GM12865 (cell line): ENCODE measurements at regions not wholly inside any gene's neighbourhood (a gene's known extent, or its start where the extent isn't known, plus 50 kb on each side); places are given as distances from the start of the nearest gene placed in this dataset.

Experiments
- DNase-seq: peaks from one replicate; pipeline ENCODE4 v3.0.0; 2010; ENCODE audit warnings: low read depth
- H3K4me3 ChIP-seq: 2 replicates; pipeline ENCODE4 v1.5.1; 2011; ENCODE audit warnings: mild to moderate bottlenecking, low read depth, low read length, control low read depth
- TF ChIP-seq, protein P1 (sequence below): IDR thresholded peaks from 2 replicates; pipeline ENCODE4 v1.5.1; 2011; ENCODE audit warnings: low read length, control low read depth, low read depth, inconsistent platforms; ENCODE audit not compliant: insufficient read depth; ENCODE audit errors: missing control alignments

DNA sequence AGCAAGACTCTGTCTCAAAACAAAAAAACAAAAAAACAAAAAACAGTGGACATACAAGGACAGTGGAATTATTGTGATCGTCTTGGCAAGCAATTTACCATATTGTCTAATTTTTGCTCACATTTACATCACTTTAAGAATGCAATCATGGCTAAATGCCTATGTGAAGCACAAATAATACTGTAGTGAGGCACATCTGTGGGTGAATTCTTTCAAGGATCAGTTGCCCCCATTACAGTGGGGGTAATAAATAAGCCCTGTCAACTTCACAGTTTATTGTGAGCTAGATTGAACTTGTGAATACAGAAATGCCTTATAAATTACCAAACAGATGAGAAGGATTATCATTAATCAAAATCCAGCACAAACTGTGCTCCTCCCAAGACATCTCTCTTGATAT, 150.2 kb upstream of the PAPPA start:
- TF ChIP-seq, protein P1, sequence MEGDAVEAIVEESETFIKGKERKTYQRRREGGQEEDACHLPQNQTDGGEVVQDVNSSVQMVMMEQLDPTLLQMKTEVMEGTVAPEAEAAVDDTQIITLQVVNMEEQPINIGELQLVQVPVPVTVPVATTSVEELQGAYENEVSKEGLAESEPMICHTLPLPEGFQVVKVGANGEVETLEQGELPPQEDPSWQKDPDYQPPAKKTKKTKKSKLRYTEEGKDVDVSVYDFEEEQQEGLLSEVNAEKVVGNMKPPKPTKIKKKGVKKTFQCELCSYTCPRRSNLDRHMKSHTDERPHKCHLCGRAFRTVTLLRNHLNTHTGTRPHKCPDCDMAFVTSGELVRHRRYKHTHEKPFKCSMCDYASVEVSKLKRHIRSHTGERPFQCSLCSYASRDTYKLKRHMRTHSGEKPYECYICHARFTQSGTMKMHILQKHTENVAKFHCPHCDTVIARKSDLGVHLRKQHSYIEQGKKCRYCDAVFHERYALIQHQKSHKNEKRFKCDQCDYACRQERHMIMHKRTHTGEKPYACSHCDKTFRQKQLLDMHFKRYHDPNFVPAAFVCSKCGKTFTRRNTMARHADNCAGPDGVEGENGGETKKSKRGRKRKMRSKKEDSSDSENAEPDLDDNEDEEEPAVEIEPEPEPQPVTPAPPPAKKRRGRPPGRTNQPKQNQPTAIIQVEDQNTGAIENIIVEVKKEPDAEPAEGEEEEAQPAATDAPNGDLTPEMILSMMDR, result no peak
- H3K4me3 ChIP-seq, result no peak overlapping the region
- DNase-seq, result no peak

DNA sequence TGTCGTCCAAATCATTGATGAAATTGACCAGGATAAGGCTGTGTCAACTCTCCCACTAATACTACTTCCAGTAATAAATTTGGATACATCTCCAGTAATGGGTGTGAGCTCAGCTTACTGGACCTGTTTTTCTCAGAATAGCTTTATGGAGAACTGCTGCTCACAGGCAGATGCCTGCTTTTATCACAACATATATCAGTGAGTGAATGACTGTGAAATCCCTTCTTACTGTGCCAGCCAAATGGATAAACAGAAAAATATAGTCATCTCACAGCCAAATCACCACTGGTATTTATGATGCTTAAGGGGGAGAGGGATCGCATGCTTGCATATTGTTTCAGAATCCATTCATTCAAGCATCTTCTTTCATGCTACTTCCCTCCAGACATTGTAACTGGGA, 148.4 kb upstream of the PAPPA start:
- TF ChIP-seq, protein P1, result no peak
- no peak for DNase-seq

DNA sequence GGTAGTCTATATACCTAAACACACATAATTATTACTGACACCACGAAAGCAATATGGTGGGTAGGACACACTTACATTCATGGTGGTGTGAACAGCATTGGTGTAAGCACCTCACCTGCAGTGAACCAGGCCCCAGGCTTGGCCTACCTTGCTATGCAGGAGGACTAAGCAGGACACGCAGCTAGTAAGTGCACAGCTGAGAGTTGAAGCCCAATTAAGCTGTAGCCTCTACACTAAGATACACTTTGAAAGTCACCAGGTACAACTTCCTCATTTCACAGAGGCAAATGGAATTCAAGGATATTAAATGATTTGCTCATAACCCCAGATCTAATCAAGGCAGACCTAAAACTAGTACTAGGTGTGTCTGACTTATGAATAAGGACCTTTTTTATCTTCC, 145.8 kb upstream of the PAPPA start:
- H3K4me3 ChIP-seq, result no peak overlapping the region
- no peak for DNase-seq
- TF ChIP-seq, protein P1, result no peak

More for the DNA sequence above, 148.4 kb upstream of the PAPPA start:
- H3K4me3 ChIP-seq, result no peak overlapping the region

DNA sequence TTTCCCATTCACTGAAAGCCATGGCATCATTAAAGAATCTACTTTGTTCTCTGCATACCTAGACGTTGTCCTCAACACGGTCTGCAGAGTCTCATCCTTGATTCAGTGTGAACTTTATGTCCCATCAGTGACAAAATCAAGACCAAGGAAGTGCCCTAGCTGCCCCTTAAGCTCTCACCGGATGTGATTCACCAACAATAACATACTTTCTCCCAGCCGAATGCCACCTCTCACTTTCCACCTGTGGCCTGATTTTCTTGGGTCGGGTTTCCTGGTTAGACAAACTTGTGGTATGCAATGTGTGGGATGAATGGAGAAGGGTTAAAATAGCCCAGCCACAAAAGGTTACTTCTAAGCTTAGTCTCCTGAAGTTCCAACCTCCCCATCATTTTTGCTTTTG, 145.3 kb upstream of the PAPPA start:
- no peak overlapping the region for H3K4me3 ChIP-seq
- TF ChIP-seq, protein P1, result no peak
- DNase-seq, result no peak

DNA sequence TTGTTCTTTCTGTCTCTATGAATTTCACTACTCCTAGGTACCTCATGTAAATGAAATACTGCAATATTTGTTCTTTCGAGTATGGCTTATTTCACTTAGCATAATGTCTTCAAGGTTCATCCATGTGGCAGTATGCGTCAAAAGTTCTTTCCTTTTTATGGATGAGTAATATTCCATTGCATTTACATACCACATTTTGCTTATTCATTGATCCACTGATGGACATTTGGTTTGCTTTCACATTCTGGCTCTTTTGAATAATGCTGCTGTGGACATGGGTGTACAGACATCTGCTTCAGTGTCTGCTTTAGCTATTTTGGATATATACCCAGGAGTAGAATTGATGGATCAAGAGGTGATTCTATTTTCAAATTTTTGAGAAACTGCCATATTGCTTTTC, 144.2 kb upstream of the PAPPA start:
- no peak overlapping the region for H3K4me3 ChIP-seq
- DNase-seq, result no peak
- TF ChIP-seq, protein P1, result no peak

DNA sequence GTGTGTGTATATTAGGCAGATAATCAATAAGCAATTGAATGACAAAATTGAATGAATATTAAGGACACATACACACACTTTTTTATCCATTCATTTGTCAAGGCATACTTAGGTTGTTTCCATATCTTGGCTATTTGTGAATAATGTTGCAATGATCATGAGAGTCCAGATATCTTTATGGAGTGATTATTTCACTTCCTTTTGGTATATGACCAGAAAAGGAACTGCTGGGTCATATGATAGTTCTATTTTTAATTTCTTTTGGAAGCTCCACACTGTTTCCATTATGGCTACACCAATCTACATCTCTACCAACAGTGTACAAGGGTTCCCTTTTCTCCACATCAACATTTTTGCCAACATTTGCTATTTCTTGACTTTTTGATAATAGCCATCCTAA, 137.7 kb upstream of the PAPPA start:
- no peak for DNase-seq
- no peak overlapping the region for H3K4me3 ChIP-seq
- TF ChIP-seq, protein P1, result no peak

DNA sequence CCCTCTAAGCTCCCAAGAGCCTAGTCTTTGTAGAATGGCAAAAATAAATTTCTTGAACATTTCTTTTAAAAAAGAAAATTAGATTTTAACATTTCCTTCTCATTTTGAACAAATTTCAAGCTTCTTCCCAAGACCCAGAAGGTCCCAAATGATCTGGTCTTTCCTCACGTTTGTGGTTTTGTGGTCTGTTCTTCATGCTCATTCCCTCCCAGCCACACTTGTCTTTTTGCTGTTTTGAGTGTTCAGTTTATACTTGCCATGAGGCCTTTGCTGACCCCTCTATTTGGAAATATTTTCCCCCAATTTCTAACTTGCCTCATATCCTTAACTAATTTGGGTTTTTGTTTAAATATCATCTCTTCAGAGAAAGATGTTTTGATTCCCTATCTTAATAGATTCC, 133.4 kb upstream of the PAPPA start:
- TF ChIP-seq, protein P1, result no peak
- no peak overlapping the region for H3K4me3 ChIP-seq
- no peak for DNase-seq
